ENCODE measurements at regions not wholly inside any gene's neighbourhood (a gene's known extent, or its start where the extent isn't known, plus 50 kb on each side); places are given as distances from the start of the nearest gene placed in this dataset.

GRCh38 chr11:92802644-92803043, 166.8 kb upstream of the MTNR1B start:
- no peak for TF ChIP-seq ARNT (IDR thresholded peaks at IDR 0.05)
- no peak for TF ChIP-seq L3MBTL2 (conservative IDR thresholded peaks at IDR 0.05)
- no peak for TF ChIP-seq ELF4 (IDR thresholded peaks at IDR 0.05)
- TF ChIP-seq BHLHE40 (IDR thresholded peaks at IDR 0.05; ENCODE audit: borderline replicate concordance): no peak
- no peak for TF ChIP-seq SP1 (IDR thresholded peaks at IDR 0.05)
- TF ChIP-seq TARDBP (IDR thresholded peaks at IDR 0.05): no peak
- no peak for TF ChIP-seq FOXA1 (IDR thresholded peaks at IDR 0.05)
- no peak for TF ChIP-seq FOXK2 (IDR thresholded peaks at IDR 0.05)

Data from HEK293T (cell line).